ENCODE measurements at regions not wholly inside any gene's neighbourhood (a gene's known extent, or its start where the extent isn't known, plus 50 kb on each side); places are given as distances from the start of the nearest gene placed in this dataset.

DNA sequence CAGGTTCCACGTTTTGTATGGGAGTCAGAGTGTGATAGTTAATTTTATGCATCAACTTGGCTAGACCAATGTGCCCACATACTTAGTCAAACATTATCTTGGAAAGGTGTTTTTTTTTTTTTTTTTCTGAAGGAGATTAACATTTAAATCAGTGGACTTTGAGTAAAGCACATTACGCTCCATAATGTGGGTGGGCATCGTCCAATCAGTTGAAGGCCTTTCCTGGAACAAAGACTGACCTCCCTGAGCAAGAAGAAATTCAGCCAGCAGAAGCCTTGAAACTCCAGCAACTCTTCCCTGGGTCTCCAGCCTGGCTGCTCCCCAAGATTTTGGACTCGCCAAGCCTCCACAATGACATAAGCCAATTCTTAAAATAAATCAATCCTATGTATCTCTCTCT is 711.4 kb downstream of the MTRR start:
- DNase-seq = no peak

DNA sequence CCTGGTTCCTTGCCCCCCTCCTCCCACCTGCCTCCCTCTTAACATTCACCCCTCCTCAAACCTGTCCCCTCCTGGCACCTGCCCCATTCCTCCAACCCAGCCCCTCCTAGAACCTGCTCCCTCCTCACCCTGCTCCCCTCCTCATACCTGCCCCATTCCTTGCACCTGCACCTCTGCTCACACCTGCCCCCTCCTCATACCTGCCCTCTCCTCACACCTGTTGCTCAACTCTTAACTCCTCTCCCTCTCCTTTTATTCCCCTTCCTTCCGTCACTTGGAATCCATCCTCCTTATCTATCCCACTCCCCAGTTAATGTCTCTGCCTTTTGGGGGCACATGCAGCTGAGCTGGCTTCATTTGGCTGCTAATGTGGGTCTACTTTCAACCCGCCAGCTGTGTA is 712.1 kb downstream of the MTRR start:
- DNase-seq = no peak

DNA sequence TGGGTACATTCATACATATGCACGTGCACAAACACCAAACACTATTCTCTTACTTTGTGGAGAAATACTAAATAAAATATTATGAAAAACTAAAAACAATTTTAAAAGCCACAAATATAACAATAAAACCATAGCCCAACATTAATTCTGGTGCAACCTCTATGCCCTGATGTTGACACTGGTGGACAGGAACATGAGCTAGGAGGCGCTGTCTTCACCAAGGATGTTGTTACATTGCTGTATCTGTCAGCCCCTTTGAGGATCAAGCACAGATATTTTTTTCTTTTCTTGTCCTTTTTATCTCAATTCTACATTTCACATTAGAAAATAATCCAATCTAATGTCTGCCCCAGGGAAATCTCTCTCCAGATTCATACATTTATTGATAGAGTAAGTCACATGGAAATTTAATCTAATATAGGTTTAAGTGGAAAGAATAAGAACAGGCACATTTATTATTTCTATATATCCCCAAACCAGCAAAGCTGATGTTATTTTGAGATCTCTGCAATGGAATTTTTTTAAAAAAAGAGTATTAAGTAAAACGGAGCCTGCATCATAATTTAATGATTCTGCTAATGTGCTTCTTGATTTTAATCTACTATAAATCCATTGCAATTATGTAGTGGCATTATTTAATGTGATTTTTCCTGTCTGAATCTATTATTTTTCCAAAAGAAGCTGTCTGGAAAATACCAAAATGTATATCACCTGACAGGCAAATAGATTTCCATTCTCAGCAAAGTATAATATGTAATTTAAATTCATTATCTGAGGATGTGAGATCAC is 716.5 kb downstream of the MTRR start:
- DNase-seq = no peak

DNA sequence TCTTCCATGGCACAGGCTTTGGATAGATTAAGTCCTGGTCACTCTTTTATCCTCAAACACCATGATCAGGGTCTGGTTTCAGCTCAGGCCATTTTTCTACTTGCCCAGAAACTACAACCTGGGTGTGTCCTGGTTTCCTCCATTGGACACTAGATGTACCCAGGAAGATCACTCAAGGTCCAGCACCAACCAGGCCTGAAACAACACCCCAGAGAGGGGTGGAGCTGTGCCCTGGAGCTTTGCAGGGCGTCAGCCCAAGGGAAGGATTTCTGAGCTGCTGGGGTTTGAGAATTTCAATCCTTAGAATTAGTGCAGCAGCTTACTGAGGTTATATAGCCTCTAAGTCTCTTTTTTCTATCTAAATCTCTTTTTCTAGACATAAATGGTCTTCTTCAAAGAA is 722.0 kb downstream of the MTRR start:
- no peak for DNase-seq

DNA sequence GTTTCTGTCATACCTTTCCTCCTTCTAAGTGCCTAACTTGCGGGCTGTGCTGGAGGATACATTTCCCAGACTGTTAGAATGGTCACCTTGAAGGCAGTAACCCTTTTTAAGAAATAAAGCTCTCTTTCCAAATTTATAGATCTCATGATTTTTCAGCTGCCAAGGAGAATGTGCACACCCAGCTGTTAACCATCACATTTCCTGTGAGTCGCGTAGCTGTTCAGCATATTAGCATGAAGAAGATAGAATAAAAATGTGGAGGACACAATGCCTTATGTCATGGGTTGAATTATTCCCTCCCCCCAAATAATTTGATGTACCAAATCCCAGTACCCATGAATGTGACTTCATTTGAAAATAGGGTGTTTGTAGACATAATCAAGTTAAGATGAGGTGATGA is 729.4 kb downstream of the MTRR start:
- no peak for DNase-seq

DNA sequence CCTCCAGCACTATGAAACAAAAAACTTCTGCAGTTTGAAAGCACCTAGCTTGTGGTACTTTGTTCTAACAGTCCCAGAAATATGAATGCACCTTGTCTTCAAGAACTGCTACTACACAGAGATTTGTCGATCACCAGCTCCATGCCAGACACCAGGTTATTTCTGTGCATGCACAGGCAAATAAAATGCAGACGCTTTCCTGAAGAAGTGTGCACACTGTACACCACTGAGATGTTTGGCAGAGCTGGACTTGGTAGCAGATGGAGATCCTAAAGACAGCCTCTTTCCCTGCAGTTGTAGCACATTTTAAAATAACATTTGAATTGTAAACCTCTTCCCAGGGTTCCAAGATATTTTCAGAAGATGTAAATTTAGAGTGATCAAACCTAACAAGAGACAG is 730.0 kb downstream of the MTRR start:
- no peak for DNase-seq

DNA sequence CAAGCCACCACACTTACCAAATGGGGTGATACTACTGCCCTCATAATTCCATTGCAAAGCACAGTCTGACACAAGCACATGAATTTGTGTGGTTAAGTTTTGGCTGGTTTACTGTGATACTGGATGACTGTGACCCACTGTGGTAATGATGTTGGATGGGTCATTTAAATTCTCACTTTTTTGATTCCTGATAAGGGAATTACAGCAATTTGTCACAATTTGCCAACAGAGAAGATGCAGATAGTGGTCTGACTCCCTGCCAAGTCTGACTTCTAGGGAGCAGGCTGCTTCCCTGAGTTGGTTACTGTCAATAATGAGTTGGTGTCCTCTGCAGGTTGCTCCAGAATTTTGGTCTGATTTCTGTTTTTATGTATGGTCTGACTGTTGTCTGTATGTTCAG is 731.9 kb downstream of the MTRR start:
- DNase-seq = no peak

DNA sequence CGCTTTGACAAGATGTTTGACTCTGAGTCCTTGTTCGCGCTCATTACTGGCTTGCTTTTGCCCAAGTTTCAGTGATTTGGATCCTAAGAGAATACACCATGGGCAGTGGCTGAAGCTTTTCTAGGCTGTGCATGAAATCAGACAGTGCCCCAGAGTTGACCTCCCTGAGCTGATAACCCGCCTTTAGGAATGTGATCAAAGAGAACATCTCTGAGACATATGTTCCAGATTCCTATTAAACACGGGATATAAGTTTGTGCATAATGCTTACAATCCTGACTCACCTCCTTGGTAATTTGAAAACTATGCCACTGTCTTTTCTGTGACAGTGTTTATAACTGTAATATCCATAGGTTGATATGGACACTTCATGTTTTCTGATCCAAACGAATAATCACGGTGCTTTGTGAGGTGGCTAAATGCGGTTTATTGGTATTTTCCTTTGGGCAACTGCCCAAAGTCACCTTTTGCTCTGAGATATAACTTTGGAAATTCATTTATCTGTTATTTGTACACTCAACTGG is 732.9 kb downstream of the MTRR start:
- no peak for DNase-seq

DNA sequence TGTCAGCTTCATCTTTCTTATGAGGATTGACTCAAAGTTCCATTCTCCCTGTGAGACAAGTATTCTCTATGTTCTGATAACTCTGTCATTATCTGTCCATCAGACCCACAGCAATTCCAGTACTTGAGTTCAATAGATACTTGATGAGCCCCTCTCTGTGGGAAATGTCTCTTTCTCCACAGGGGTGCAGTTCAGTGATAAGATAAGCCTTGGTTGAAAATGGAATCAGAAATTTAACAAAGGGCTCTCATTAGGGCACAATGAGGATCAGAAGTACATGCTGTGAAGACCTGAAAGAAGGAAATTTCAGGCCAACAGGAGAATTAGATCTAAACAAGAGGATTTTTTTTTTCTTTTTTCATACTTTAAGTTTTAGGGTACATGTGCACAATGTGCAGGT is 737.3 kb downstream of the MTRR start:
- DNase-seq = no peak

DNA sequence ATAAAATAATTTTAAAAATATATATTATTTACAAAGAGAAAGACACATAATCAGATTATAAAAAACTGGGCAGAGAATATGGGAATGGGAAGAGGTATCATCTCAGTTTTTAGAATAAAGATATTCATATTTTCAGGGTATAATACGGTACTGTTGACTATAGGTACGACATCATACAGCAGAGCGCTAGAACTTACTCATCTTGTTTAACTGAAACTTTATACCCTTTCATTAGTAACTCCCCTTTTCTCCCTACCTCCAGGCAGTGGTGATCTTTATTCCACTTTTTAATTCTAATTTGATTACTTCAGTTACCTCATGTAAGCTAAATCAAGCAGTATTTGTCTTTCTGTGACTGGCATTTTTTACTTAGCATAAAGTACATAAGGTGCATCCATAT is 742.1 kb downstream of the MTRR start:
- DNase-seq = no peak

DNA sequence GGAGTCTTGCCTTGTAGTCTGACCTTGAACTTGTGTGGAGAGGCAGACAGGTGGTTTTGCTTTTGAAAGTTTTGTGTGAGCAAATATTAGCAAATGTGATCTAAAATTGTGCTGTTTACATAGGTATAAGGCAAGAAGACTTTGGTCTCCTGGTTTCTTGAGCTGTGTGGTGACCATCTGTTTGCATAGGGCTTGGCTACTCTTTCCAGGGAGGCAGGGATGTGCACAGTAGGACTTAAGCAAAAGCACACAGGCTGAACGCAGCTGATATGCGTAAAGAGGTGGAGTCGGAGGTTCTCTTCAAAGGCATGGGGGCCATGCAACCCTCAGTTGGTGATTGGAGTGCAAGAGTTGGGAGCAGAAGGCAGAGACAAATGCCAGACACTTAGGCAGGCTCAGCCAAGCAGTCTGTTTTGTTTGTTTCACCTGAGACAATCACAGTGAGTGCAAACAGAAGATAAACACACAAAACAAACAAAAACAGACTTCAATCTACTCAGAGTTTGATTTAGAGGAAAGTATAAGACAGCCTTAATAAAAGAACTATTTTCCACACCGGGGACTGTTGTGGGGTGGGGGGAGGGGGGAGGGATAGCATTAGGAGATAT is 744.2 kb downstream of the MTRR start:
- no peak for DNase-seq

DNA sequence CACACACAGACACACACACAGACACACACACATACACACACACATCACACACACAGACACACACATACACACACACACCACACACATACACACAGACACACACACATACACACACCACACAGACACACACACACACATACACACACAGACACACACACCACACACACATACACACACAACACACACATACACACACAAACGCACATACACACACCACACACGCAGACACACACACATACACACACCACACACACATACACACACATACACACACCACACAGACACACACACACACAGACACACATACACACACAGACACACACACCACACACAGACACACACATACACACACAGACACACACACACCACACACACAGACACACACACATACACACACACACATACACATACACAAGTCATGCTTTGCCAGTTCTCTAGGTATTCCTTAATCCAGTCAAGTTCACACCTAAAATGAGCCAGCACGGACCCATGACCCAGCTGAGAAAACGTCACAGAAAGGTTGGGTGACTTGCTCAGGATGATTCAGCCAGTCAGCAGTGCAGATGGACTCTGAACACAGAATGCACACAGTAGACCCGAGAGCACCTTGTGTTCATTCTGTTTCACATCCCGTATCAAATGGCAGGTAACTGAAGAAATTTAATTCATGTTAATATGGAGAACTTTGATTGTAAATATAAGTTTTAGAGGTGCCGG is 746.4 kb downstream of the MTRR start:
- DNase-seq = no peak

DNA sequence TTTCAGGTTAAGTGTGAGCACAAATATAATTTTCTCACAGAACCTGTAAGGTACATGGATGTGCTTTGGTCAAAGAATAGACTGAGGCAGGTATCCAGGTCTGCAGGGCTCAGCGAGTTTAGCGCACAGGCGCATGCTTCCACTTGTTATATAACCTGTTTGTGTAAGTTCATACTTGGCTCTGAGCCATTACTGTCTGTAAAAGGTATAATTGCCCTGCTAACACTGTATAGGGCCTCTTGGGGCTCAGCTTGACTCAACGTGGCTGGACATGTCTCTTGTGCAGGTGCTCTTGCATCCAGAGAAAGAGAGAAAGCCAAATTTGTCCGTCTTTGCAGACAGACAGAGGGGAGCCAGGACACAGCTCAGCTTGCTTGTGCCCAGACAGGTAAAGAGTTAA is 759.6 kb downstream of the MTRR start:
- no peak for DNase-seq

DNA sequence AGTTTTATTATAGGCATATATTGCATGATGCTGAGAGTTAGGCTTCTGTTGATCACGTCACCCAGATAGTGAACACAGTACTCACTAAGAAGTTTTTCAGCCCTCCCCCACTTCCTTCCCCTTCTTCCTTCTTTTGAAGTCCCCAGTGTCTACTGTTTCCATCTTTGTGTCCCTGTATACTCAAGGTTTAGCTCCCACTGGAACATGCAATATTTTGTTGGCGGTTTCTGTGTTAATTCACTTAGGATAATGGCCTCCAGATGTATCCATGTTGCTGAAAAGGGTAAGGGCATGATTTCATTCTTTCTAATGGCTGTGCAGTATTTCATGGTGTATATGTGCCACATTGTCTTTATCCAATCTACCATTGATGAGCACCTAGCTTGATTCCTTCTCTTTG is 764.3 kb downstream of the MTRR start:
- no peak for DNase-seq

DNA sequence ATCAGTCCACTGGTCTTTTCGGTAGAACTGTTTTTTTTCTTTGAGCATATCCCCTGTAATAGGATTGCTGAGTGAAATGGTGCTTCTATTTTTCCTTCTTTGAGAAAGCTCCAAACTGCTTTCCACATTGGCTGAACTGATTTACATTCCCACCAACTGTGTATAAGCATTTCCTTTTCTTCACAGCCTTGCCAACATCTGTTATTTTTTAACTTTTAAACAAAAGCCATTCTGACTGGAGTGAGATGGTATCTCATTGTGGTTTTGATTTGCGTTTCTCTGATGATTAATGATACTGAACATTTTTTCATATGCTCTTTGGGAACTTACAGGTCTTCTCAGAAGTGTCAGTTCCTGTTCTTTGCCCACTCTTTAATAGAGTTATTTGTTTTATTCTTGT is 764.7 kb downstream of the MTRR start:
- DNase-seq = no peak

DNA sequence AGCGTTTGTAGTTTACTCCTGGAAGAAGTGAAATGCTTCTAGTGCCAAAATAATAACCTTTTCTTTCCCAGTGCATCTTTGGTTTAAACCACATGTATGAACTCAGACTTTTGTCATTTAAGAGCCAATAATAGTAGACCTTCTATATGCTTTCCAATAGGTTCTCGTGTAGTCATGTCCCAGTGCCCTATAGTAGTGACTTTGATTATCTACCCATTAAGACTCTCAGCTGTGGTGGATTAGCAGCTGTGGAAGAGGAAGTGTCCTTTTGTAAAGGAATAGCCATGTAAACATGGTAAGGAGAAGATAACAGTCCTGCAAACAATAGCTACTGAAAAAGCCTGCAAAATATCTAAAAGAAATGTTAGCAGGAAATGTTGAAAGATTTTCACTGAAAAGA is 765.3 kb downstream of the MTRR start:
- DNase-seq = no peak

DNA sequence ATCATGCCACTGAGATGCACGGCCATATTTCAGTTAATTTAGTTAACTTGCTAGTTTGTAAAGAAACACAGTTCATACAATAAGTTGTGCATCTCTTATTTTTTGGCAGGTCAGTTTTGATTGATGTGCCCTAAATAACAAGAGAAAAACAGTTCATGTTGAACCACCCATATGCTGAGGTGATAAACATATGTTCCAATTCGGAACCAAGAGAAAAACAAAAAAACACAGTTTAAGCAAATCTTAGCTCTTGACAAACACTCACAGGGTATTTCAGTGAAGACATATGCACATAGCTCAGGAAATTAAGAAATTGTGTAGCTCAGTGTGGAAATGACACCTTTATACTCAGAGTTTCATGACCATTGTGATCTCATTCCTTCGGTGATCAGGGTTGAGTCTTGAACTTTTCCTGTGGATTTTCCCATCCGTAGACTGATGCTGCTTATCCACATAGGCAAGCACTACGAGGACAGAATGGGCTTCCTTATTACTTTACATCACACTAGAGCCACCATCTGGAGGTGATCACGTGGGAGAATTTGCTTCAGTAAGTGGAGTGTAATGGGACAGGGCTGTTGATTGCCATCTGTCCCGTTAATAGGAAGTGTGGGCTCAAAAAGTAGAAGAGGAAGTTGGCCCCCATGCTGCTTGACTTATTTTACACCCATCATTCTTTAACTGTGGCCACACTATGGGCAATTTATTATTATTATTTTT is 773.0 kb downstream of the MTRR start:
- DNase-seq = no peak

DNA sequence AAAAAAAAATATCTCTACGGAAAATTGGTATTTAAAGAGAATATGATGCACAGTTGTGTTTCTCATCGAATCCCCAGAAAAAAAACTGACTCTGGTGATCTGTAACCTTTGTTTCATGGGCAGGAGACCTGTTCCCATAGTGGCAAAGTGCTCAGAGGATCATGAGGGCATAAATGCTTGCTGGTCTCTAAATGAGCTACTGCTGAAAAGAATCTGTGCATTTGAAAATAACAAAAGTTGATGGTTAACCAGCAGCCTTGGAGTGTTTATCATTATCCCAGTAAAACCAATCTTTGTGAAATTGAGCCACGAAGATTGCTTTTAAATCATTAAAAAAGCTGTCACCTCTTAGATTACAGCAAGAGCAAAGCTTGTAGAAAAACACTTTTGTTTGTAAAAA is 775.4 kb downstream of the MTRR start:
- no peak for DNase-seq

DNA sequence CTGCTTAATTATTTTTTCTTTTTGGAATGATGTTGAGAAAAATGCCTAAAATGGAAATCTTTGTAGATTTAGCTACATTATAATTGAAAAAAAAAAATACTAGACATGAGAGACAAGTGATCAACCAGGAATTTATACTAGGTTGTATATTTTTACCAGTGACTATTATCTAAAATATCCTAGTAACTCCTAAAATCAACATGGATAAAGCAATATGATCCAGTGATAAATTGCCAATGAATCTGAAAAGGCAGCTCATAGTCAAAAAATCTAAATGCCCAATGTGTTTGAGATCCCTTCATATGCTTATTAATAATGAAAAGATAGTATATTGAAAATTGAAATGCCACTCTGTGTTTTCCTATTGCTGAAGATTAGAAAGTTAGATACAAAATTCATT is 778.2 kb downstream of the MTRR start:
- DNase-seq = no peak

DNA sequence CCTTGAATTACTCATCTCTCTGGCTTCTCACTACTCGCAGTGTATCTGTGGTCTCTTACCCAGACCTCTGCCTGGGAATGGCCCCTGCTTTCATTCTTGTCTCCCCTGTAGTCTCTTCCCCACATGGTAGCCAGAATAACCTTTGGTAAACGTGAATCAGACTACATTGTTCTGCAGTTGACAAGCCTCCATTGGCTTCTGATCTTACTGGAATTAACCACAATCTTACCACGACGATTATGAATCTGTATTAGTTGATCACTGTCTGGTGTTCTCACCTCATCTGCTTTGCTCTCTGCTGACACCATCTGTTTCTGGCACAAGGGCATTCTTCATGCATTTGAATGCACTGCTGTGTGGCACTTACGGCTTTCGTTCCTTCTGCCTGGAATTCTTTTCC is 781.2 kb downstream of the MTRR start:
- no peak for DNase-seq

DNA sequence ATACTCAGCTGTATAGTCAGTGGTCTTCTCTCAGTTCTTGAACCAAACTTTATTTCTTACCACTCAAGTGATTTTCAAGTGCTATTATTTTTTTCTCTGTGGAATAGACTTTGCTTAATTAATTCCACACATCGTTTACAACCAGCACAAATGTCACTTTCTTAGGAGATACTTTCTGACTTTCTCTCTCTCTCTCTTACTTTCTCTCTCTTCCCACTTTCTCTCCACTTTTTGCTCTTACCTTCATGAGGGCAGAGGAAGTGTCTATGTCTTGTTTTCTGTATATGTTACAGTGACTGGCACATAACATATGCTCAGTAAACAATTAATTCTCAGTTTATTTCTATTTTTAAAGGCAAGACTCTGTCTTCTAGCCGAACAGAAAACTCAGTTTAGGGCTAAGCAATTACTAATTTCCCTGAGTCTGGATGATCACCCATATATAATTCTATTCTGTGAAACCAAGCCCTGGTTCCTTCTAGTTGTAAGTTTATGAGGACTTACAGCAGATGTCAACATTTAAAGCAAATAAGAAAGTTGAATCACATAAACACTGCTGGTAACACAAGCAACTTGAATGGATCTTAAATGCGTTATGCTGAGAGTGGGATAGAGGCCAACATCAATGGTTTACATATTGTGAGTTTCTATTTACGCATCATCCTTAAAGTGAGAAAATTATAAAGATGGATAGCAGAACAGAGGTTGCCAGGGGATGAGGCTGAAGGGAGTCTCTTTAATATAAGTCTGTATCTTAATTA is 791.4 kb downstream of the MTRR start:
- DNase-seq = no peak

DNA sequence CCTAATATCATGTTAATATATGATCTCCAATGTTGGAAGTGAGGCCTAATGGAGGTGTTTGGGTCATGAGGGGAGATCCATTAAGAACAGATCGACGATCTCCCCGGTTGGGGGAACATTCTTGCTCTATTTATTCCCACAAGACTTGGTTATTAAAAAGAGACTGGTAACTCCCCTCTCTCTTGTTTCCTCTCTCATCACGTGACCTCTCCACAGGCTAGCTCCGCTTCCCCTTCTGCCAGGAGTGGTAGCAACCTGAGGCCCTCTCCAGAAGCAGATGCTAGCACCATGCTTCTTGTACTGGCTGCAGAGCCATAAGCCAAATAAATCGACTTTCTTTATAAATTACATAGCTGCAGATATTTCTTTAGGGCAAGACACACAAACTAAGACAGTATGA is 794.4 kb downstream of the MTRR start:
- no peak for DNase-seq

DNA sequence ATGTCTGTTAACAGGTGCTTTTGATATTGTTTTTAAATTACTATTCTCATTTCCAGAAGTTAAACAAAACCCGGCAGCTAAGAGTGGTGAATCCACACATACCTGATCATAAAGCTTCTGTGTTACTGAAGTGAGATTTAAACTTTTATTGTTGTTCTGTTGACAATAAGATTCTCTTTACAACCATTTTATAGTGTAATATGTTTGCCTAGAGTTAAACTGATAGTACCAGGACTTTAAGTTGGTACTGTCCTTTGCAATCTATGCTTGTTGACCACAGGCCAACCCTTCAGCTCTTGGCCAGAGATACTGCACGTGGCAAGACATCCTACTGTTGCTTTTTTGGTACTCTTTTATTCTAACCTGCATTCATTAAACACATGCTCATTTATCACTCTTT is 806.2 kb downstream of the MTRR start:
- DNase-seq = no peak
